Hepatocyte (in vitro differentiated cells): ENCODE measurements at regions not wholly inside any gene's neighbourhood (a gene's known extent, or its start where the extent isn't known, plus 50 kb on each side); places are given as distances from the start of the nearest gene placed in this dataset.

Source experiments
- EZH2 ChIP-seq: fragments of 200-600 bp; sonication (generic); IDR thresholded peaks from 2 replicates; pipeline ENCODE4 v1.6.1; 2016; ENCODE audit warnings: antibody characterized with exemption, mild to moderate bottlenecking, borderline replicate concordance
- EZH2phosphoT487 ChIP-seq: fragments of 200-600 bp; sonication (generic); IDR thresholded peaks from one replicate; pipeline ENCODE4 v1.6.1; 2018; ENCODE audit warnings: antibody characterized with exemption, mild to moderate bottlenecking, low read depth, moderate library complexity; ENCODE audit not compliant: unreplicated experiment, severe bottlenecking
- TF ChIP-seq, protein P1 (sequence below): fragments of 200-600 bp; sonication (generic); IDR thresholded peaks from 2 replicates; pipeline ENCODE4 v1.5.1; 2016; ENCODE audit warnings: antibody characterized with exemption, mild to moderate bottlenecking; ENCODE audit not compliant: poor library complexity

- TF ChIP-seq, protein P1, sequence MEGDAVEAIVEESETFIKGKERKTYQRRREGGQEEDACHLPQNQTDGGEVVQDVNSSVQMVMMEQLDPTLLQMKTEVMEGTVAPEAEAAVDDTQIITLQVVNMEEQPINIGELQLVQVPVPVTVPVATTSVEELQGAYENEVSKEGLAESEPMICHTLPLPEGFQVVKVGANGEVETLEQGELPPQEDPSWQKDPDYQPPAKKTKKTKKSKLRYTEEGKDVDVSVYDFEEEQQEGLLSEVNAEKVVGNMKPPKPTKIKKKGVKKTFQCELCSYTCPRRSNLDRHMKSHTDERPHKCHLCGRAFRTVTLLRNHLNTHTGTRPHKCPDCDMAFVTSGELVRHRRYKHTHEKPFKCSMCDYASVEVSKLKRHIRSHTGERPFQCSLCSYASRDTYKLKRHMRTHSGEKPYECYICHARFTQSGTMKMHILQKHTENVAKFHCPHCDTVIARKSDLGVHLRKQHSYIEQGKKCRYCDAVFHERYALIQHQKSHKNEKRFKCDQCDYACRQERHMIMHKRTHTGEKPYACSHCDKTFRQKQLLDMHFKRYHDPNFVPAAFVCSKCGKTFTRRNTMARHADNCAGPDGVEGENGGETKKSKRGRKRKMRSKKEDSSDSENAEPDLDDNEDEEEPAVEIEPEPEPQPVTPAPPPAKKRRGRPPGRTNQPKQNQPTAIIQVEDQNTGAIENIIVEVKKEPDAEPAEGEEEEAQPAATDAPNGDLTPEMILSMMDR, result no peak
- TF ChIP-seq EZH2, result no peak
- TF ChIP-seq EZH2phosphoT487, result no peak
These were observed 372.6 kb downstream of the ZNF608 start for GRCh38 chr5:124373883-124374282.
